ENCODE measurements at regions not wholly inside any gene's neighbourhood (a gene's known extent, or its start where the extent isn't known, plus 50 kb on each side); places are given as distances from the start of the nearest gene placed in this dataset.

DNA sequence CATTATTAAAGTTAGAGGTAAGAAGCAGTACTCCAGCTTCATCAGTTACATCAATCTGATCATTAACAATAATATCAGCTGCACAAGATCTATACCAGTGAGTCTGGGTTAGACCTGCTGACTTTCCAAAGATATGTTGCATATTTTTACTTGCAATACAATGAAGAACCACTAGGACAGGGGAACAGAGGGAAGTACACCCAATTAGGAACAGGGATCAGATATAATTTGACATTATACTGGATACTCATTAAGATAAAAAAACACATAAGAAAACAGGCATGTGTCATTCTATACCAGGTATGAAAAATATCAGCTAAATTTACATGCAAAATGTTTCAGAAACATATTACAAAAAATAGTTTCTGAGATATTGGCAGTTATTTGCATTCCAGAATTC, 995.1 kb upstream of the DDX18 start:
- no peak for TF ChIP-seq EZH2 (IDR thresholded peaks at IDR 0.05; ENCODE audit: low read length, missing control alignments)
- TF ChIP-seq, protein P1, sequence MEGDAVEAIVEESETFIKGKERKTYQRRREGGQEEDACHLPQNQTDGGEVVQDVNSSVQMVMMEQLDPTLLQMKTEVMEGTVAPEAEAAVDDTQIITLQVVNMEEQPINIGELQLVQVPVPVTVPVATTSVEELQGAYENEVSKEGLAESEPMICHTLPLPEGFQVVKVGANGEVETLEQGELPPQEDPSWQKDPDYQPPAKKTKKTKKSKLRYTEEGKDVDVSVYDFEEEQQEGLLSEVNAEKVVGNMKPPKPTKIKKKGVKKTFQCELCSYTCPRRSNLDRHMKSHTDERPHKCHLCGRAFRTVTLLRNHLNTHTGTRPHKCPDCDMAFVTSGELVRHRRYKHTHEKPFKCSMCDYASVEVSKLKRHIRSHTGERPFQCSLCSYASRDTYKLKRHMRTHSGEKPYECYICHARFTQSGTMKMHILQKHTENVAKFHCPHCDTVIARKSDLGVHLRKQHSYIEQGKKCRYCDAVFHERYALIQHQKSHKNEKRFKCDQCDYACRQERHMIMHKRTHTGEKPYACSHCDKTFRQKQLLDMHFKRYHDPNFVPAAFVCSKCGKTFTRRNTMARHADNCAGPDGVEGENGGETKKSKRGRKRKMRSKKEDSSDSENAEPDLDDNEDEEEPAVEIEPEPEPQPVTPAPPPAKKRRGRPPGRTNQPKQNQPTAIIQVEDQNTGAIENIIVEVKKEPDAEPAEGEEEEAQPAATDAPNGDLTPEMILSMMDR (conservative IDR thresholded peaks at IDR 0.05 in 1 of 2, IDR thresholded peaks at IDR 0.05 in 1 of 2; ENCODE audit: low read depth in 1 of 2, low read length in 2 of 2) = peak in 1 of 2 donors; percentile 3

Measured in fibroblast of lung (primary cell).